ENCODE measurements at regions not wholly inside any gene's neighbourhood (a gene's known extent, or its start where the extent isn't known, plus 50 kb on each side); places are given as distances from the start of the nearest gene placed in this dataset.

DNA sequence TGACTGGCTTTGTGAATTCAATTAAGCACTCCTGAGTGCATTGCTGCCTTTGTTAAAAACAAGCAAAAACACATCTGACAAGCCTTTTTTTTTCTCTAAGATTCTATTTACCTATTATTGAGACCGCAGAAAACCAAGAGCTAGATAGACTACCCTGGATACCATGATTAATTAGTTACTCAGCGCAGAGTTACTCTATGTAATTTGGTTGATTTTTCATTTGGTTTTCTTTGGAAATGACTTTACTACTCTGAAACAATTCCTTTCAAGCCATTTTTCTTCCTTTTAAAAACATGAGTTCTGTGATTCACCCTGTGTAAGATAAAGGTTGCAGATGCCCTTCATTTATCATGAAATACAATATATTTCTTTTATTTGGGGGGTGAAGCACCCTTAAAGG is 421.6 kb upstream of the PIK3R1 start:
- no peak for TF ChIP-seq CTCF (IDR thresholded peaks at IDR 0.05)
- TF ChIP-seq POLR2A (IDR thresholded peaks at IDR 0.05), result no peak

All from uterus (tissue), 2 donors.